ENCODE measurements at regions not wholly inside any gene's neighbourhood (a gene's known extent, or its start where the extent isn't known, plus 50 kb on each side); places are given as distances from the start of the nearest gene placed in this dataset.

DNA sequence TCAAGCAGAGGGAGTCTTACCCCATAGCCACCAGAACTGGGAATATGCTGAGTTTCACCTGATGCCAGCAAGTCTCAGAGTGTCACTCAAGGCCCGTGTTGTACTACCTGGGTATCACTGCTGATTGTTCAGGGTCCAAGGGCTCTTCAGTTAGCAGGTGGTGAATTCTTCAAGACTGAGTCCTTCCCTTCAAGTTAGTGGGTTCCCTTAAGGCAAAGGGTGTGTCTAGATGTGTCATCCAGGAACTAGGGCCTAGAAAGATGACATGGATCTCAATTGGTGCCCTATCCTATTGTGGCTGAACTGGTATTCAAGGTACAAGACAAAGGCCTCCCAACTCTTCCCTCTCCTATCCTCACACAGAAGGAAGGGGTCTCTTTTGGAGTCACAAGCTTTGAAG lies 159.9 kb upstream of the DIPK2B start:
- TF ChIP-seq RCOR1 (IDR thresholded peaks at IDR 0.05; ENCODE audit: insufficient replicate concordance, low read length) (no peak), NFE2L2 (IDR thresholded peaks at IDR 0.05; ENCODE audit: low read depth, low read length) (no peak), BHLHE40 (IDR thresholded peaks at IDR 0.05; ENCODE audit: low read depth, low read length) (no peak), CTCF (conservative IDR thresholded peaks at IDR 0.05; ENCODE audit: low read depth, low read length) (no peak), CHD1 (IDR thresholded peaks at IDR 0.05; ENCODE audit: low read depth, low read length) (no peak), MAFK (IDR thresholded peaks at IDR 0.05; ENCODE audit: low read depth, low read length) (no peak), RFX5 (IDR thresholded peaks at IDR 0.05; ENCODE audit: low read depth, low read length) (no peak), MAZ (IDR thresholded peaks at IDR 0.05; ENCODE audit: borderline replicate concordance, low read depth, low read length) (no peak), SMC3 (IDR thresholded peaks at IDR 0.05; ENCODE audit: low read depth, low read length) (no peak), USF2 (IDR thresholded peaks at IDR 0.05; ENCODE audit: low read depth, low read length) (no peak), POLR2A (IDR thresholded peaks at IDR 0.05; ENCODE audit: low read depth, low read length) (no peak), CEBPB (IDR thresholded peaks at IDR 0.05; ENCODE audit: low read depth, low read length) (no peak), FOS (IDR thresholded peaks at IDR 0.05; ENCODE audit: low read depth, low read length) (no peak), RAD21 (IDR thresholded peaks at IDR 0.05; ENCODE audit: low read length) (no peak), MXI1 (IDR thresholded peaks at IDR 0.05; ENCODE audit: borderline replicate concordance, low read depth, low read length) (no peak)
- TF ChIP-seq, protein P1, sequence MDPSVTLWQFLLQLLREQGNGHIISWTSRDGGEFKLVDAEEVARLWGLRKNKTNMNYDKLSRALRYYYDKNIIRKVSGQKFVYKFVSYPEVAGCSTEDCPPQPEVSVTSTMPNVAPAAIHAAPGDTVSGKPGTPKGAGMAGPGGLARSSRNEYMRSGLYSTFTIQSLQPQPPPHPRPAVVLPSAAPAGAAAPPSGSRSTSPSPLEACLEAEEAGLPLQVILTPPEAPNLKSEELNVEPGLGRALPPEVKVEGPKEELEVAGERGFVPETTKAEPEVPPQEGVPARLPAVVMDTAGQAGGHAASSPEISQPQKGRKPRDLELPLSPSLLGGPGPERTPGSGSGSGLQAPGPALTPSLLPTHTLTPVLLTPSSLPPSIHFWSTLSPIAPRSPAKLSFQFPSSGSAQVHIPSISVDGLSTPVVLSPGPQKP (IDR thresholded peaks at IDR 0.05; ENCODE audit: borderline replicate concordance, low read depth, low read length), result no peak
- Histone ChIP-seq H3K9me1 (ENCODE audit: insufficient read depth, low read length) (no peaks in the 10 kb centered on the region), H3K36me3 (ENCODE audit: control insufficient read depth, insufficient read depth, low read length) (no peaks in the 10 kb centered on the region), H4K5ac (ENCODE audit: low read depth, low read length) (no peak overlapping the region), H3K56ac (ENCODE audit: extremely low read depth, insufficient read depth, low read length) (no peak overlapping the region), H3K14ac (replicated peaks; ENCODE audit: low read depth, low read length) (no peak overlapping the region), H2BK15ac (ENCODE audit: low read depth, low read length) (no peak overlapping the region), H4K20me1 (ENCODE audit: insufficient read depth, low read length) (no peaks in the 10 kb centered on the region), H2AK5ac (ENCODE audit: low read depth, low read length) (no peak overlapping the region), H3K27me3 (ENCODE audit: control insufficient read depth, insufficient read depth, low read length) (no peaks in the 10 kb centered on the region; the same call in 1 of the 2 replicates), H3K27ac (ENCODE audit: insufficient read depth, low read length) (no peak overlapping the region), H3K9ac (ENCODE audit: low read depth, low read length) (no peak overlapping the region), H4K91ac (ENCODE audit: insufficient read depth, low read depth, low read length) (no peak overlapping the region), H3K79me1 (ENCODE audit: low read depth in 1 of 2, low read length in 2 of 2) (no peaks in the 10 kb centered on the region), H3K4me2 (ENCODE audit: low read depth, low read length) (no peak overlapping the region), H2BK20ac (ENCODE audit: low read depth, low read length) (no peak overlapping the region), H2AK9ac (replicated peaks; ENCODE audit: low read depth, low read length, poor library complexity) (peak overlapping the region; percentile 50), H2BK5ac (ENCODE audit: low read depth, low read length, poor library complexity, severe bottlenecking) (no peak overlapping the region), H3K18ac (ENCODE audit: low read depth, low read length) (no peak overlapping the region), H3K23ac (ENCODE audit: low read depth, low read length) (no peak overlapping the region), H3K4me1 (ENCODE audit: control insufficient read depth, insufficient read depth, low read length) (no peaks in the 10 kb centered on the region), H3K9me3 (ENCODE audit: control insufficient read depth, insufficient read depth, low read length) (no peaks in the 10 kb centered on the region), H2BK120ac (ENCODE audit: low read depth, low read length) (no peak overlapping the region), H3K4me3 (ENCODE audit: insufficient read depth, low read depth, low read length) (no peak overlapping the region), H2AFZ (replicated peaks; ENCODE audit: low read length, poor library complexity) (peak overlapping the region; percentile 7), H4K8ac (ENCODE audit: low read depth in 2 of 2, low read length in 2 of 2) (no peak overlapping the region), H3K4ac (ENCODE audit: low read depth, low read length) (no peak overlapping the region)
- dilution Hi-C loops (cut with HindIII; ENCODE audit: low sequenced_read_pairs, unreplicated experiment), result no loop called here
- WGBS, 2 experiments (ENCODE audit: extremely low coverage in 2 of 2, insufficient read length in 1 of 2), result no CpG with 5 or more reads among the region's 1 CpG
- ChIA-PET CTCF (no interaction called here), POLR2A (ENCODE audit: unreplicated experiment) (no interaction called here)
- BruUV-seq (replicated peaks), result no TSS peak
- intact Hi-C loops (cut with micrococcal nuclease), result no loop called here
- ATAC-seq (ENCODE audit: low read depth), result no peak
- DNase-seq, result no peak
- in situ Hi-C loops (cut with MboI; ENCODE audit: low sequenced_read_pairs), result no loop called here

All from IMR-90 (cell line).